ENCODE measurements at regions not wholly inside any gene's neighbourhood (a gene's known extent, or its start where the extent isn't known, plus 50 kb on each side); places are given as distances from the start of the nearest gene placed in this dataset.
"Not testable (repeated sequence)": the region's sequence is repeated elsewhere in the genome, so short reads cannot be mapped to it uniquely, and the experiment has no call there.

DNA sequence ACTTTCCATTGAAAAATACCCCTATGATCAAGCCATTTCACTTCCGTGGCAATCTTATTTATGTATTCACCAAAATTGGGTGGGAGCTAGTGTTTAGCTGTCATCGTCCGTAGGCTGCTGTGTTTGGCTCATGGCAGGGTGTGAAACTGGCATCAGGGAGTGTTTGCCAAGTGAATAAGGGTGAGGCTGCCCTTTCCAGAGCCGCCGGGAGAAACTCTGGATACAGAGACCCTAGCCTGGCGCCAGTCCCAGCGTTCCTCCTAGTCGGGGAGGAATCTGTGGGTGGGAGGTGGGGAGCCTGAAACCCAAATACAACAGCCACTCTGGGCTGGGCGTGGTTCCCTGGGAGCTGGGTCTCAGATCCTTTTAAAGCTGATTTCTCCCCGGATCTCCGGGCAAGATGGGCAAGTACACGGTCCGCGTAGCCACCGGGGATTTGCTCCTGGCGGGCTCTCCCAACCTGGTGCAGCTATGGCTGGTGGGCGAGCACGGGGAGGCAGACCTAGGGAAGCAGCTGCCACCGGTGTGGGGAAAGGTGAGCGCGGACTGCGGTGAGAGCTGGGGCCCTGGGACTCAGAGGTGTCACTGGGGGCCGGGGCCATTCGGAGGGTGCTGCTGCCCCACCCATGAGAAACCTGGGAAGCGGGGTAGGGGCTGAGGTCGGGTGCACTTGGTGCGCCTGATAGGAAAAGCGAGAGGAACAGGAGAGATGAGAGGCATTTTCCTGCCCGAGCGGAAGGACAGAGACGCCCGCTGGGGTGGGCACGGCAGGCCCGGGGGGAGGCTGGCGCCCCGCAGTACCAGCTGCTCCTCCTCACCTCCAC lies 62.1 kb upstream of the TEKT1 start:
- DNase-seq (ENCODE audit: low read depth in 2 of 2), result no peak

DNA sequence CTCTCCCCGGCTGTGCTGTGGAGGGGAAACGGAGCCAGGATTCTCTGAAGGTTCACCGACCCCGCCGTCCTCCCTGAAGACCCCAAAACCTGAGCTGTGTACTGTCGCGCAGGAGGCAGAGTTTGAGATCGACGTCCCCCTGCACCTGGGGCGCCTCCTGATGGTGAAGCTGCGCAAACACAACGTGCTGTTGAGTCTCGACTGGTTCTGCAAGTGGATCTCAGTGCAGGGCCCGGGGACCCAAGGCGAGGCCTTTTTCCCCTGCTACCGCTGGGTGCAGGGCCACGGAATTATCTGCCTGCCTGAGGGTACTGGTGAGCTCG lies 62.6 kb upstream of the TEKT1 start:
- DNase-seq (ENCODE audit: low read depth in 2 of 2), result no peak

DNA sequence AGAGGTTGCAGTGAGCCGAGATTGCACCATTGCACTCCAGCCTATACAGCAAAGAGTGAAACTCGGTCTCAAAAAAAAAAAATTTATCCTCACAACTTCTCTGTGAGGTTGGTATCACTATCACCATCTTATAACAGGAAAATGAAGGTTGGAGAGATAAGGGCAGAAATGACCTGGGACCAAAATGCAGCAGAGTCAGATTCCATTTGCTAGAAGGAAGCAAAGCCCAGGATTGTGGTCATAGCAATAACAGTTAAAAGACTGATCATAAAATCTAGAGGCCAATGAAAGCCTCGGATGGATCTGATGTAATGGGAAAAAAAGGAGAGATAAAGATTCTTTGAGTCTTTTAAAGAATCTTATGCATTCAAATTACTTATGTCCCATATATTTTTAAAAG lies 69.6 kb upstream of the TEKT1 start:
- no peak for DNase-seq (ENCODE audit: low read depth in 2 of 2)

DNA sequence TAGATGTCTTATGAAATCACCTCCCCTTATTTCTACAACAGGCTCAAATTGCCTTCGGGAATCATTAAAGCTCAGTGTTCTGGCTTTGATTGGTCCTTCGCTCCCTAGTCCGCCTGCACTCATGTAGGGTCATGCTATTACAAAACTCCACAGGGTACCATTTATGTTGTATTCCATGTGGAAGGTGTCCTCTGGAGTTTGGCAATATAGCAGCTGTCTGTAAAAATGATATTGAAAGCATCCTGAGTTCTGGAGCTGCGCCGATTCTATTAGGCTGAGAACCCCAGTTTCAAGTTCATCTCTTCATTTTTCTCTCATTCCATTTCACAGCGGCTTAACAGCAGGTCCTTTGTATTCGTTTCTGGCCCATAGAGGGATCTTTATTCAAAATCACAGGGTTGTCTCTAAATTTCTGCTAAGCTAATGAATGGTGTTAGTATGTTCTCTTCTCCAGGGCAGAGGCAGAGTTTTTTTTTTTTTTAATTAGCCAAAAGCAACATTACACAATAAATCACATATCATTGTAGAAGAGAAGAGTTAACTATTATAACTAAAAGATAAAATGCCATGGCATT lies 71.9 kb upstream of the TEKT1 start:
- no peak for DNase-seq (ENCODE audit: low read depth in 2 of 2)

DNA sequence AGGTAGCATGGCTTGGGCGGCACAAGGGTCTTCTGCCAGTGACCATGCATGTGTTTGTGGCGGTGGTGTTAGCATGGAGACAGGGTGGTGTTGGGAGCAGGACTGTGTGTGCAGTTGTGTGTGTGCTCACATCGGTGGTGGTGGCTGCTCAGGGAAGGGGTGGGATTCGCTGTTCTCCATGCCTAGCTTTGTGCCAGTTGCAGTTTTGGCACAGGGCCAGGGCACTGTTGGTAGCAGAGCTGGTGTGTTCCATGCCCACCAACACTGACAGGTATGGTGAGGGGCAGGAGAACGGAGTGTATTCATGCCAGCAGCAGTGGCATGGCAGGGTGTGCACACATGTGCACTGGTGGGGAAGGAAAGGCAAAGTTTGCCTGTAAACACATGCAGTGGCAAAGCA lies 77.3 kb upstream of the TEKT1 start:
- no peak for DNase-seq (ENCODE audit: low read depth in 2 of 2)

DNA sequence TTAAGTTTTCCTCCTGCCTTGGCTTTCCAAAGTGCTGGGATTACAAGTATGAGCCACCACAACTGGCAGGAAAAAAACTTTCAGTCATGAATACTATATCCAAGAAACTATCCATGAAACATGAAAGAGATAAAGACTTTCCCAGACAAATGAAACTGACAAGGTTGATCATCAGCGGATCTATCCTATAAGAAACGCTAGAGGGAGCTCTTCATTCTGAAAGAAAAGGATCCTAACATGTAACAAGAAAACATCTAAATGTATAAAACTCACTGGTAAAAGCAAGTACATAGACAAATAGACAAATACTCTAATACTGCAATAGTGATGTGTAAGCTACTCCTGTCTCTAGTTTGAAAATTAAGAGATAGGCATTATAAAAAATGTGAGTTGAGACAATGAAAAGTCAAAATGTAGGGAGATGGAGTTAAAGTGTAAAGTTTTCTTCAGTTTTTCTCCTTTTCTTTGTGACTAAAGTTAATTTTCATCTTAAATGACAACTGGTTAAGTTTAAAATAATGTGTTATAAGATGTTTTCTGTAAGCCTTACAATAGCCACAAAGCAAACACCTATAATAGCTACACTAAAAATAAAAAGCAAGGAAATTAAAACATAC lies 79.6 kb upstream of the TEKT1 start:
- no peak for DNase-seq (ENCODE audit: low read depth in 2 of 2)

DNA sequence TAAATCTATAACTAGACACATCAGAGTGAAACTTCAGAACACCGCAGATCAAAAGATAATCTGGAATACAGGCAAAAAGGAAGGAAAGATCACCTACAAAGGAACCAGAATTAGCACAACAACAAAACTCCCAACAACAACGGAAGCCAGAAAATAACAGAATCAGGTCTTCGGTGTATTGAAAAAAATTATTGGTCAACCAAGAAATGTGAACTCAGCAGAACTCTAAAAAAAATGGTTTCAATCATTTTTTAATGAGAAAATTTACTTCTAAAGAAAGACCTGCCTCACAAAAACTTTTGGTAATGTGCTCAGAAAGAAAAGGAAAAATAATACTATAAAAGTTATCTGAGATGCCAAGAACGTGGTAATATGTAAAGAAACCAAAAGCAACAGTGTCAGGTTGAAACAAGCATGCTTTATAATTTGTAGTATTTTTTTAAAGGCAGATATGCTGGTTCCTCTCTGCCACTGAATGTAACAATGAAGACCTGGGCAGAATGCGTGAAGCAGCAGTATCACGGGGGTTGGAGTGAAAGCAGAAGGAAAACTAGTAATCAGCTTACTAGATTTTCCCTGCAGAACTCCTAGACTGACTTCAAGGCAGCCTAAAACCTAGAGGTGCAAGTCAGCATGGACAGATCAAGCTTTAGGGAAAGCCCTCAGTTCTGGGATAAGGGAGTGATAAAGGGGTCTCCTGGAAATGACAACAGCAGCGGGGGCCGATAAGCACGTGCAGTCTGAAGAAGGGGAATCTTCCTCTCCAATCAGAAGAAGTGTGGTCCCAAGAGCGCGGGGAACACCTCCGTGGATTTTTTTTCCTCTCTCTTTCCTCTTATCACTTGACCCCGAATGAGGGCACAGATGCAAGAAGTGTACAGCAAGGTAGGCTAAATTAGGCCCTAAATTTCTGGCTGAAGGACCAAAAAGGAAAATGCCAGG lies 80.9 kb upstream of the TEKT1 start:
- no peak for DNase-seq (ENCODE audit: low read depth in 2 of 2)

DNA sequence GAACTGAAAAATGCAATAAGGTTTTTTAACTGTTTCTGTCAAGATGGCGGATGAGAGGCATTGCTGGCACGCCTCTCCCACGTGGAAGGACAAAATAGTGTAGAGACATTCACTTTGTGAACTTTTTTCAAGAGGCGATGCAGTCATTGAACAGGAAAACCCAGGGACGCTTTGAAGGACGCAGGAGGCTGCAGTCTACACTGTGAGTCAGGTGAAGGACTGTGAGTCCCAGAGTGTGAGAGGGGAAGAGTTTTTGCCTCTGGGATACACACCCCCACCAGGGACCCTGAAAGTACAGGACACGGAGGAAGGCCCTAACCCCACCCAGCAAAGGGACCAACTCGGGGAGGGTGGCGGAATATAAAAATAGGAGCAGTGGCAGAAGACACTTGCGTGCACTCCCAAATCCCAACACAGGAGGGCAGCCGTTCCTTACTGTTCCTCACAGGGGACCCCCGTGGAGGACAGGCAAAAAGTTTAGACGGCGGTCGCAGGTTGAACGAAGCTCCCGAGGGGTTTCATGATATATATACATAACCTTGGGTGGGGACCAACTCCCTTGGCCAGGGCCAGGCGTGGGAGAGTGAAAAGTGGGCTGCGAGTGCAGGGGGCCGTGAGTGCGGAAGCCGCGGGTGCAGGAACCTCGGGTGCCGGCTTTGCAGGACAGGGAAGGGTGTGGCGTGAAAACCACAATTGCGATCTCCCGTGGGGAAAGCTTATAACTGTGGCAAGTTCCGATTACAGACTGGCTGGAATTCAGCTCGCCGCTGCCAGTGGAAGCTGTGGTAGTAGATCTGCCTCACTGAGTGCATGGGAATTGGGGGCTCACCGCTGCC lies 82.0 kb upstream of the ALOX12 start:
- no peak for DNase-seq (ENCODE audit: low read depth in 2 of 2)

DNA sequence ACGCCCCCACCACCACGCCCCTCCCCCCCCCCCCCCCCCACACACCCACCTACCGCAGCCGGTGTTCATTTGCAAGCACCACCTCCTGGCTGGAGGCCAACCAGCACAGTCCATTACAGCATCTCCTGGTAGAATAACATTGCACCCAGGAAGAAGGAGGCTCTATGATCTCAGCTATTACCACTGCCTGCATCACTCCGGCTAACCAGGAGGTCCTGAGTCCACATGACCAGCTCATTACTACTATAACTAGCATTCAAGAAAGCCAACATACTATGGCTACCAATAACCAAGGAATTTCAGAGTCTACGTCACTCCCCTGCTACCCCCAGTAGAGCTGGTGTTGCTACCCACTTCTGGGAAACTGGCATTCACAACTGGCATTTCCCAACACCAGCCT lies 81.1 kb upstream of the ALOX12 start:
- no peak for DNase-seq (ENCODE audit: low read depth in 2 of 2)

DNA sequence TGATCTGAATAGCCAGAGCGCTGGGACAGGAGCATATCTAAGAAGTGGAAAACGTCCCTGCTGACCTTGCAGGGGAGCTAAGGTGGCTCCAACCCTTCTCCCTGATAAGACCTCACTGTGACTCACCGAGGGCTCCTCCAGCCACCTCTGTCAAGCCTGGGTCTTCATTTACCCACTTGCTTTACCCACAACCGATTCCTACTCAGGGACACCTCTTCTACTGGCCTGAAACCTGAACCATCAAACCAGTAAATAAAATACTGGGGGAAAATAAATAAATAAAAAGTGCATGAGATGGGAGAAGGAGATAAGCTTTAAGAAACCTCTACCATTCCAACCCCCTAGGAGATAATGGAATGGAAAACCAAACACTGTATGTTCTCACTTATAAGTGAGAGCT lies 80.2 kb upstream of the ALOX12 start:
- no peak for DNase-seq (ENCODE audit: low read depth in 2 of 2)

DNA sequence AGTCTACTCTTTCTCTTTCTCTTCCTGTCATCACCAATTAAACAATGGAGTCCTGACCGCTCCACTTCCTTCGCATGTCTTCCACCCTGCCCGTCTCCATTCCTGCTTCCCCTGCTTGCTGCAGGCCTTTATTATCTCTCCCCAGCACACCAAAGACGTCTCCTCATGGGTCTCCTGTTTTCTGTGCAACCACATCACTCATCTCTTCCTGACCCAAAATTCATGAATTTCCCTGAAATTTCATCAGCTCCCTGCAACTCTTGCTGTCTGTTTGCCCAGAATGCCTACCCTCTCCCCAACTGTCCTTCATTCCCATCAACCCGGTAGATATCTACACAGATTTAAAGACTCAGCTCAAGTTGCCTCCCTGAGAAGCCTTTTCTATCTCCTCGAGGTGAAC lies 76.7 kb upstream of the ALOX12 start:
- no peak for DNase-seq (ENCODE audit: low read depth in 2 of 2)

DNA sequence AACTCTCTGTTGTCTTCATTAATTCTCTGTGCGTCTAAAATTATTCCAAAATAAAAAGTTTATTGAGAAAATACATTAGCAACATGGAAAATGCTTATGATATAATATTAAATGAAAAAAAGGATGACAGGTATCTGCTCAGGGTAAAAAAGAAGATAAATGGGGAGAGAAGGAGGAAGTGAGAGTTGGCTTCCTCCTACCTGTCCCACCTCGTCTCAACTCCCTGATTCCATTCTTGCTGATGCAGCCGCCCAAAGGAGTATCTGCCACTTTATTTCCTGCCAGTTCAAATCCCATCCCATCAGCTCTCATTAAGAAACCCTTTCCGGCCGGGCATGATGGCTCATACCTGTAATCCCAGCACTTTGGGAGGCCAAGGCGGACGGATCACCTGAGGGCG lies 72.5 kb upstream of the ALOX12 start:
- no peak for DNase-seq (ENCODE audit: low read depth in 2 of 2)

DNA sequence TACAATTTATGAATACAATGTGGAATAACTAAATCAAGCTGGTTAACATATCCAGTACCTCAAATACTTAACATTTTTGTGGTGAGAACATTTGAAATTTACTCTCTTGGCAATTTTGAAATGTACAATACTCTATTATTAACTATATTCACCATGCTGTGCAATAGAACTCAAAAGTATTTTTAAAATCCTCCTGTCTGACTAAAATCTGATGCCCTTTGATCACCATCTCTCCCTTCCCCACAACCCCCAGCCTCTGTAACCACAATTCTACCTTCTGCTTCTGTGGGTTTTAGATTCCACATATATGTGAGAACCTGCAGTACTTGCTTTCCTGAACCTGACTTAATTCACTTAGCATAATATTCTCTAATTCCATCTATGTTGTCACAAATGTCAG lies 71.6 kb upstream of the ALOX12 start:
- DNase-seq (ENCODE audit: low read depth in 2 of 2), result peak in 1 of 2 experiments; percentile 18

DNA sequence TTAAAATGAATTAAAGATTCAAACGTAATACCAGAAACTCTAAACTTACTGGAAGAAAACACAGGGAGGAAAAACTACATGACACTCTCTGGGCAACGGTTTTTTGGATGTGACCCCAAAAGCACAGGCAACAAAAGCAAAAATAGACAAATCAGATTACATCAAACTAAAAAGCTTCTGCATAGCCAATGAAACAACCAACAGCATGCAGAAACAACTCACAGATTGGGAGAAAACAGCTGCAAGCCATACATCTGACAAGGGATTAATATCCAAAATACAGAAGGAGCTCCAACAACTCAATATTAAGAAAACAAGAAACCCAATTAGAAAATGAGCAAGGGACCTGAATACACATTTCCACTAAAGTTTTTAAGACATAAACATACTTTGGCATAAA lies 69.2 kb upstream of the ALOX12 start:
- no peak for DNase-seq (ENCODE audit: low read depth in 2 of 2)

DNA sequence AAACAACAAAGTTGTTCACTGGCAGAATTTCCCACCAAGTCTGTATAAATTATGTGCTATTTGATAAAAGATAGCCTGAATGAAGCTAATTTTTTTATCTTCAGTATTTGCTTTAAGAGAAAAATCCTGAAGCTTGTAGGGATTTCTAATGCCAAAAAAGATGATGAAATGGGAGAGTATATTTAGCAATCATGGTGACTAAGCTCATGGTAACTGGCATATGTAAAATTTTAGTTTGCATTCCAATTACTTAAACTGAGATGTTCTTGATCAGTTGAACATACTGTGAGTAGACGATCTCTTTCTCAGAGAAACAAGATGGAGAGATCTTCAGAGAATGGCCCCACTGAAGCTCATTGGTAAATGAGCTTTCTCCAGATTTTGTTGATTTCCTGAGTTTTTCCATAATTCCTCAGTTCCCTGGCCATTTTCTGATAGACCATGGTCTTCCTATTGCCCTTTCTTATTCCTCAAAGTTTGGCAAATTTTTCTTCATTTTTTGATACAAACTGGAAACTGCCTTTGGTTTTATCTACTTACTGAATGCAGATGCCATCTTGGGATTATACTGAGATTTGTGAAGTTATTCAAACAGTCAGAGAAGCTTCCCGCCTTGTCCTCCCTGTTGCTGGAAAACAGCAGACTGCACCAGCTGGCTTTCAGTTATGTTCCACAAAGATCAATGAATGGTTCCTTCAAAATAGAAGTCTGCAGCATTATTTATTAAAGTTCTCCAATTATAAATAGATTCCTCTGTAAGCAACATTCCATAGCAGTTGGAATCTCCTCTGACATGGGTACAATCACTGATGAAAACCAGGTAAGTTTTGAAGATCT lies 68.3 kb upstream of the ALOX12 start:
- DNase-seq (ENCODE audit: low read depth in 2 of 2), result peak; percentile 67 to 69

DNA sequence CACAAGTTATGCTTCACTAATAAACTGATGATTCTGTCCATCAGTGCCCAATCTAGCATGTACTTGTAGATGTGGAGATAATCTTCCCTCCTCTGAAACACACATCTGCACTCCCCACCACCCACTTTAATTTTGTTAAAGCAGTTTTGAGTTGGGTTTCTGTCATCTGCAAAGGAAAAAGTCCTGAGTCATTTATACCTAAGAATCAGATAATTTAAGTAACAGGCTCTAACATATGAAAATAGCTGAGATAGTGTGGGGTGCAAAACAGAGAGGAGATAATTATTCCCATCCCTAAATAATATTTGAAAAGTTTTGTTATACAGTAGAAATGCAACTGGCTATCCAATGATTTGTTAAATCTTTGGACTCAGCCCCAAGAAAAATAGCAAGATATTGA lies 67.7 kb upstream of the ALOX12 start:
- DNase-seq (ENCODE audit: low read depth in 2 of 2), result no peak

DNA sequence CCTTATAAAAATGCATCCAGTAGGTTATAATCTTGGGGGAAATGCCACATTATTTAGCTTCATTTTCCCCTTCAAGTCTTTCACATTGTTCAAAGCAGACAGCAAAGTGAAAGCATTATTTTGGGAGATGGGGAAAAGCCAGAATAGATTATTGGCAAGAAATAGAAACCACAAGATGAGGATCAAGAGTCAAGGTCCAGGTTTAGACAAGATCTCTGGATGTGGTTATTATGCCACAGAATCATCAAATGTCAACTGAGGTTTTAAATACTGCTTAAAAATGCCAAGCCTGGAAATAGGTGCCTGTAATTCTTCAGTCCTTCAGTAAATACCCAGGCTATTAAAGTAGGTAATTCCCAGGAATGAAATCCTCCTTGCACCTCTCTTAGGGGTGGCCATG lies 65.1 kb upstream of the ALOX12 start:
- no peak for DNase-seq (ENCODE audit: low read depth in 2 of 2)

DNA sequence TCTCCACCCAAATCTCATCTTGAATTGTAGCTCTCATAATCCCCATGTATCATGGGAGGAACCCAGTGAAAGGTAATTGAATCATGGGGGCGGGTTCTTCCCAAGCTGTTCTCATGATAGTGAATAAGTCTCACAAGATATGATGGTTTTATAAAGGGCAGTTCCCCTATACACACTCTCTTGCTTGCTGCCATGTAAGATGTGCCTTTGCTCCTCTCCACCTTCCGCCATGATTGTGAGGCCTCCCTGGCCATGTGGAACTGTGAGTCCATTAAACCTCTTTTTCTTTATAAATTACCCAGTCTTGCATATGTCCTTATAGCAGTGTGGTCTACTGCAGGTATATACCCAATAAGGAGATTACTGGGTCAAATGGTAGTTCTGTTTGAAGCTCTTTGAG lies 61.3 kb upstream of the ALOX12 start:
- DNase-seq (ENCODE audit: low read depth in 2 of 2), result not testable (repeated sequence)

DNA sequence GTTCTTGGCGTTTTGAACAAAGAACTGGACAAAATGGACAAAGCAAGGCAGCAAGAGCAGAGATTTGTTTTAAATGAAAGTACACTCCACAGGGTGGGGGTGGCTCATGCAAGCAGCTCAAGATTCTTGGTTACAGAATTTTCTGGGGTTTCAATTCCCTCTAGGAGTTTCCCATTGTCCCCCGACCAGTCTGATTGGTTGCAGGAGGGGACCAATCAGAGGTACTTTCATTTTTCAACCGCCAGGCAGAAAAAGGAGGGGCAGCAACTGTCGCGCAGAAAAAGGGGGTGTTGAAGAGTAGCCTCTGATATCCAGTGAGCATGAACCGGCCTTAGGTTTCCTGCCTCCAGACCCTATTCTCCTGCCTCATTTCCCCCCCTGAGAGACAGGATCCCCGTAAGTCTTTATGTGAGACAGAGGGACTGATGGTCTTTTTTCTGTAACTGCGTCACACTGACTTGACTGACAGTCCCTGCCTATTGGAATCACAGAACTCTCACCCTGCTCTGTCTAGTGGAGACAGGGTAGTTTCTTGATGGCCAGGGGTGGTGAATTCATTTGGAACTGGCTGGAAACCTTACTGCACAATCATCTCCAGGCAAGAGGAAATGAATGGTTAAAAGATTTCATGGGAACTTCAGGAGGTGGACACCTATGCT lies 59.4 kb upstream of the ALOX12 start:
- no peak for DNase-seq (ENCODE audit: low read depth in 2 of 2)

DNA sequence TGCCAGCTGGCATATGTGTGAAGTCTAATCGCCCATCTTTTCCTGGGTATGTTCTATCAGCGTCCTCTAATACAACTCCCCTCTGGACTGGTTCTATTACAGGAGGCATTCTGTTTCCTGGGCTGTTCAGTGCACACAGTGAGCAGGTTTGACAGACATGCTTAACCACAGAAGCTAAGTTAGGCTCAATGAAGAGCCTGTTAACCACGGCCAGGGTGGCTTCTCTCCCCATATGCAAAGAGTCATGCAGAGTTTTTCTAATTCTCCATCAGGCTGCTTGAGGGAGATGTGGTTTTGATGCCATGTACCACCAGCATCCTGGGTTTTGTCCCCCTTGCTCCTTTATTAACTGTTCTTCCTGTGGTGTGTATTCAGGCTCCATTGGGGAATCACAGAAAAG lies 57.2 kb upstream of the ALOX12 start:
- no peak for DNase-seq (ENCODE audit: low read depth in 2 of 2)
